Limb (tissue), 2 donors: ENCODE measurements at regions not wholly inside any gene's neighbourhood (a gene's known extent, or its start where the extent isn't known, plus 50 kb on each side); places are given as distances from the start of the nearest gene placed in this dataset.

Experiments
- DNase-seq, 2 donors: peaks; one replicate each; pipeline ENCODE4 v3.0.0-alpha.2; 2016; ENCODE audit errors: extremely low spot score in 2 of 2

- DNase-seq, result no peak
Measured at GRCh38 chr15:85889956-85890619, 95.4 kb upstream of the KLHL25 start.

GRCh38 chr15:85890620-85890980, 95.9 kb upstream of the KLHL25 start:
- DNase-seq, result no peak

GRCh38 chr15:85891470-85891869, 96.7 kb upstream of the KLHL25 start:
- no peak for DNase-seq

- no peak for DNase-seq
Measured at GRCh38 chr15:85892232-85892631, 97.5 kb upstream of the KLHL25 start.

GRCh38 chr15:85897207-85897894, 102.6 kb upstream of the KLHL25 start:
- DNase-seq, result no peak

GRCh38 chr15:85897895-85898717, 103.4 kb upstream of the KLHL25 start:
- DNase-seq, result no peak

GRCh38 chr15:85899927-85900326, 105.2 kb upstream of the KLHL25 start:
- DNase-seq, result no peak

GRCh38 chr15:85905751-85906450, 111.2 kb upstream of the KLHL25 start:
- DNase-seq, result no peak

GRCh38 chr15:85906640-85907039, 111.9 kb upstream of the KLHL25 start:
- DNase-seq, result no peak

GRCh38 chr15:85910834-85911233, 116.1 kb upstream of the KLHL25 start:
- no peak for DNase-seq

- DNase-seq, result no peak
Measured at GRCh38 chr15:85913461-85913860, 118.7 kb upstream of the KLHL25 start.

- DNase-seq, result no peak
Measured at GRCh38 chr15:85920956-85921355, 126.2 kb upstream of the KLHL25 start.

- DNase-seq, result no peak
Measured at GRCh38 chr15:85924088-85924487, 129.4 kb upstream of the KLHL25 start.

- DNase-seq, result no peak
Measured at GRCh38 chr15:85925649-85926237, 131.0 kb upstream of the KLHL25 start.

GRCh38 chr15:85926834-85927233, 132.1 kb upstream of the KLHL25 start:
- DNase-seq, result no peak

- no peak for DNase-seq
Measured at GRCh38 chr15:85927931-85928537, 133.3 kb upstream of the KLHL25 start.

GRCh38 chr15:85929786-85930185, 135.1 kb upstream of the KLHL25 start:
- DNase-seq, result no peak

- DNase-seq, result no peak
Measured at GRCh38 chr15:85932391-85932790, 137.7 kb upstream of the KLHL25 start.

GRCh38 chr15:85934691-85935090, 140.0 kb upstream of the KLHL25 start:
- DNase-seq, result no peak

- DNase-seq, result no peak
Measured at GRCh38 chr15:85935182-85935581, 140.5 kb upstream of the KLHL25 start.

GRCh38 chr15:85937661-85938060, 142.0 kb upstream of the AGBL1 start:
- DNase-seq, result no peak
